T-helper 2 cell treated with Interferon-gamma antibody and Interleukin-4, amounts not matched to agents 100 ng/mL and 5 ng/mL, for 36 hours (primary cell): ENCODE measurements at regions not wholly inside any gene's neighbourhood (a gene's known extent, or its start where the extent isn't known, plus 50 kb on each side); places are given as distances from the start of the nearest gene placed in this dataset.
"Not testable (repeated sequence)": the region's sequence is repeated elsewhere in the genome, so short reads cannot be mapped to it uniquely, and the experiment has no call there.

Experiments used
- intact Hi-C: fragments of 100-400 bp; cut with micrococcal nuclease; formaldehyde crosslinking; loops from one replicate; pipeline ENCODE4 v1.15.1; 2023

GRCh38 chr12:13924286-13924685 lies 57.1 kb downstream of the GRIN2B start:
- intact Hi-C loops, result no loop called here

GRCh38 chr12:13918897-13919296 lies 62.5 kb downstream of the GRIN2B start:
- intact Hi-C loops, result no loop called here

GRCh38 chr12:13915096-13915495 lies 66.3 kb downstream of the GRIN2B start:
- intact Hi-C loops, result no loop called here

GRCh38 chr12:13913371-13913770 lies 68.0 kb downstream of the GRIN2B start:
- intact Hi-C loops, result no loop called here

GRCh38 chr12:13911756-13912554 lies 69.4 kb downstream of the GRIN2B start:
- intact Hi-C loops, result no loop called here

GRCh38 chr12:13905794-13906193 lies 75.6 kb downstream of the GRIN2B start:
- intact Hi-C loops, result no loop called here

GRCh38 chr12:13900718-13901117 lies 80.7 kb downstream of the GRIN2B start:
- intact Hi-C loops, result no loop called here

GRCh38 chr12:13898387-13898786 lies 83.0 kb downstream of the GRIN2B start:
- intact Hi-C loops, result not testable (repeated sequence)

GRCh38 chr12:13897811-13898210 lies 83.6 kb downstream of the GRIN2B start:
- intact Hi-C loops, result no loop called here

- intact Hi-C loops, result no loop called here
Measured at GRCh38 chr12:13896063-13896626, 85.3 kb downstream of the GRIN2B start.

GRCh38 chr12:13891902-13892301 lies 89.5 kb downstream of the GRIN2B start:
- intact Hi-C loops, result no loop called here

GRCh38 chr12:13890943-13891342 lies 90.5 kb downstream of the GRIN2B start:
- intact Hi-C loops, result no loop called here

- intact Hi-C loops, result no loop called here
Measured at GRCh38 chr12:13887779-13888388, 93.5 kb downstream of the GRIN2B start.

GRCh38 chr12:13882176-13882575 lies 99.2 kb downstream of the GRIN2B start:
- intact Hi-C loops, result no loop called here

GRCh38 chr12:13880613-13881012 lies 100.8 kb downstream of the GRIN2B start:
- intact Hi-C loops, result no loop called here

GRCh38 chr12:13875744-13876143 lies 105.7 kb downstream of the GRIN2B start:
- intact Hi-C loops, result no loop called here

GRCh38 chr12:13870255-13870654 lies 111.1 kb downstream of the GRIN2B start:
- intact Hi-C loops, result no loop called here

- intact Hi-C loops, result loop anchor here (1.0 to 10.0 kb wide), 2 partner anchors 303 to 801 kb away; no protein-coding TSS in a partner anchor
Measured at GRCh38 chr12:13864081-13864673, 117.2 kb downstream of the GRIN2B start.

GRCh38 chr12:13857750-13858149 lies 123.7 kb downstream of the GRIN2B start:
- intact Hi-C loops, result no loop called here

- intact Hi-C loops, result no loop called here
Measured at GRCh38 chr12:13853471-13853870, 127.9 kb downstream of the GRIN2B start.

- intact Hi-C loops, result no loop called here
Measured at GRCh38 chr12:13851828-13852227, 129.6 kb downstream of the GRIN2B start.

GRCh38 chr12:13849456-13849855 lies 131.9 kb downstream of the GRIN2B start:
- intact Hi-C loops, result no loop called here
